Panc1 (cell line): ENCODE measurements at regions not wholly inside any gene's neighbourhood (a gene's known extent, or its start where the extent isn't known, plus 50 kb on each side); places are given as distances from the start of the nearest gene placed in this dataset.

ENCODE experiments used
- POLR2AphosphoS5 ChIP-seq: IDR thresholded peaks from 2 replicates; pipeline ENCODE4 v1.6.1; 2012; ENCODE audit warnings: mild to moderate bottlenecking, low read depth, low read length, moderate library complexity
- SIN3A ChIP-seq: IDR thresholded peaks from 2 replicates; pipeline ENCODE4 v1.6.1; 2012; ENCODE audit warnings: low read depth, mild to moderate bottlenecking, low read length, moderate library complexity, borderline replicate concordance; ENCODE audit not compliant: insufficient read depth
- TCF7L2 ChIP-seq: IDR thresholded peaks from 2 replicates; pipeline ENCODE4 v1.6.1; 2011; ENCODE audit warnings: mild to moderate bottlenecking, low read depth, low read length, inconsistent platforms
- TF ChIP-seq, protein P1 (sequence below): fragments of 450-650 bp; IDR thresholded peaks from 2 replicates; pipeline ENCODE4 v1.5.1; 2017; ENCODE audit warnings: mild to moderate bottlenecking
- TF ChIP-seq, protein P2 (sequence below), 2 experiments: IDR thresholded peaks; 2 replicates each; pipeline ENCODE4 v1.6.1; 2011 to 2012; ENCODE audit warnings: low read depth in 2 of 2, control low read depth in 1 of 2, low read length in 1 of 2, mild to moderate bottlenecking in 1 of 2, moderate library complexity in 1 of 2; ENCODE audit not compliant: insufficient read depth in 1 of 2

- TF ChIP-seq, protein P1, sequence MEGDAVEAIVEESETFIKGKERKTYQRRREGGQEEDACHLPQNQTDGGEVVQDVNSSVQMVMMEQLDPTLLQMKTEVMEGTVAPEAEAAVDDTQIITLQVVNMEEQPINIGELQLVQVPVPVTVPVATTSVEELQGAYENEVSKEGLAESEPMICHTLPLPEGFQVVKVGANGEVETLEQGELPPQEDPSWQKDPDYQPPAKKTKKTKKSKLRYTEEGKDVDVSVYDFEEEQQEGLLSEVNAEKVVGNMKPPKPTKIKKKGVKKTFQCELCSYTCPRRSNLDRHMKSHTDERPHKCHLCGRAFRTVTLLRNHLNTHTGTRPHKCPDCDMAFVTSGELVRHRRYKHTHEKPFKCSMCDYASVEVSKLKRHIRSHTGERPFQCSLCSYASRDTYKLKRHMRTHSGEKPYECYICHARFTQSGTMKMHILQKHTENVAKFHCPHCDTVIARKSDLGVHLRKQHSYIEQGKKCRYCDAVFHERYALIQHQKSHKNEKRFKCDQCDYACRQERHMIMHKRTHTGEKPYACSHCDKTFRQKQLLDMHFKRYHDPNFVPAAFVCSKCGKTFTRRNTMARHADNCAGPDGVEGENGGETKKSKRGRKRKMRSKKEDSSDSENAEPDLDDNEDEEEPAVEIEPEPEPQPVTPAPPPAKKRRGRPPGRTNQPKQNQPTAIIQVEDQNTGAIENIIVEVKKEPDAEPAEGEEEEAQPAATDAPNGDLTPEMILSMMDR = no peak
- TF ChIP-seq SIN3A (no peak), POLR2AphosphoS5 (no peak), TCF7L2 (no peak)
- TF ChIP-seq, protein P2, sequence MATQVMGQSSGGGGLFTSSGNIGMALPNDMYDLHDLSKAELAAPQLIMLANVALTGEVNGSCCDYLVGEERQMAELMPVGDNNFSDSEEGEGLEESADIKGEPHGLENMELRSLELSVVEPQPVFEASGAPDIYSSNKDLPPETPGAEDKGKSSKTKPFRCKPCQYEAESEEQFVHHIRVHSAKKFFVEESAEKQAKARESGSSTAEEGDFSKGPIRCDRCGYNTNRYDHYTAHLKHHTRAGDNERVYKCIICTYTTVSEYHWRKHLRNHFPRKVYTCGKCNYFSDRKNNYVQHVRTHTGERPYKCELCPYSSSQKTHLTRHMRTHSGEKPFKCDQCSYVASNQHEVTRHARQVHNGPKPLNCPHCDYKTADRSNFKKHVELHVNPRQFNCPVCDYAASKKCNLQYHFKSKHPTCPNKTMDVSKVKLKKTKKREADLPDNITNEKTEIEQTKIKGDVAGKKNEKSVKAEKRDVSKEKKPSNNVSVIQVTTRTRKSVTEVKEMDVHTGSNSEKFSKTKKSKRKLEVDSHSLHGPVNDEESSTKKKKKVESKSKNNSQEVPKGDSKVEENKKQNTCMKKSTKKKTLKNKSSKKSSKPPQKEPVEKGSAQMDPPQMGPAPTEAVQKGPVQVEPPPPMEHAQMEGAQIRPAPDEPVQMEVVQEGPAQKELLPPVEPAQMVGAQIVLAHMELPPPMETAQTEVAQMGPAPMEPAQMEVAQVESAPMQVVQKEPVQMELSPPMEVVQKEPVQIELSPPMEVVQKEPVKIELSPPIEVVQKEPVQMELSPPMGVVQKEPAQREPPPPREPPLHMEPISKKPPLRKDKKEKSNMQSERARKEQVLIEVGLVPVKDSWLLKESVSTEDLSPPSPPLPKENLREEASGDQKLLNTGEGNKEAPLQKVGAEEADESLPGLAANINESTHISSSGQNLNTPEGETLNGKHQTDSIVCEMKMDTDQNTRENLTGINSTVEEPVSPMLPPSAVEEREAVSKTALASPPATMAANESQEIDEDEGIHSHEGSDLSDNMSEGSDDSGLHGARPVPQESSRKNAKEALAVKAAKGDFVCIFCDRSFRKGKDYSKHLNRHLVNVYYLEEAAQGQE (IDR thresholded peaks at IDR 0.05; ENCODE audit: insufficient read depth in 1 of 2, low read depth in 2 of 2, low read length in 1 of 2) = no peak
These were observed 514.2 kb upstream of the TLE4 start for GRCh38 chr9:79057576-79057975.
